ENCODE measurements at regions not wholly inside any gene's neighbourhood (a gene's known extent, or its start where the extent isn't known, plus 50 kb on each side); places are given as distances from the start of the nearest gene placed in this dataset.
"Not testable (repeated sequence)": the region's sequence is repeated elsewhere in the genome, so short reads cannot be mapped to it uniquely, and the experiment has no call there.

DNA sequence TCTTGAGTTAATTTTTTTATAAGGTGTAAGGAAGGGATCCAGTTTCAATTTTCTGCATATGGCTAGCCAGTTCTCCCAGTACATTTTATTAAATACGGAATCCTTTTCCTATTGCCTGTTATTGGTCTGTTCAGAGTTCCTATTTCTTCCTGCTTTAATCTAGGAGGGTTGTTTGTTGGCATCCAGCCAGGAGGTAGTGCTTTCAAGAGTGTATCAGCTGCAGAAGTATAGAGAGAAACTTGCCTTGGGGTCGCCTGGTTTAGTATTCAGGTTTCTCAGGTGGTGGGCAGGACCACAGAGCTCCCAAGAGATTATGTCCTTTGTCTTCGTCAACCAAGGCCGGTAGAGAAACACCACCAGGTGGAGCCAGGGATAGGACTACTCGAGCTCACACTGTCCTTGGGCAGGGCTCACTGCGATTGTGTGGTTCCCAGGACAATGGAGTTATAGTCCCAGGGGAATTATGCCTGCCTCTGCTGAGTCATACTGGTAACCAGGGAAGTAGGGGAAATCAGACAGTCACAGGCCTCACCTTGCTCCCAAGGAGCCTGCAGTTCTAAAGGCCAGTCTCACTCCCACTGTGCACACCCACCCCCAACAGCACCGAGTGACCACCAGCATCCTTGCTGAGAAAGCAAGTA lies 168.1 kb downstream of the VSIG4 start:
- TF ChIP-seq EZH2 (IDR thresholded peaks at IDR 0.05; ENCODE audit: borderline replicate concordance, low read depth, low read length, severe bottlenecking) = no peak
- TF ChIP-seq, protein P1, sequence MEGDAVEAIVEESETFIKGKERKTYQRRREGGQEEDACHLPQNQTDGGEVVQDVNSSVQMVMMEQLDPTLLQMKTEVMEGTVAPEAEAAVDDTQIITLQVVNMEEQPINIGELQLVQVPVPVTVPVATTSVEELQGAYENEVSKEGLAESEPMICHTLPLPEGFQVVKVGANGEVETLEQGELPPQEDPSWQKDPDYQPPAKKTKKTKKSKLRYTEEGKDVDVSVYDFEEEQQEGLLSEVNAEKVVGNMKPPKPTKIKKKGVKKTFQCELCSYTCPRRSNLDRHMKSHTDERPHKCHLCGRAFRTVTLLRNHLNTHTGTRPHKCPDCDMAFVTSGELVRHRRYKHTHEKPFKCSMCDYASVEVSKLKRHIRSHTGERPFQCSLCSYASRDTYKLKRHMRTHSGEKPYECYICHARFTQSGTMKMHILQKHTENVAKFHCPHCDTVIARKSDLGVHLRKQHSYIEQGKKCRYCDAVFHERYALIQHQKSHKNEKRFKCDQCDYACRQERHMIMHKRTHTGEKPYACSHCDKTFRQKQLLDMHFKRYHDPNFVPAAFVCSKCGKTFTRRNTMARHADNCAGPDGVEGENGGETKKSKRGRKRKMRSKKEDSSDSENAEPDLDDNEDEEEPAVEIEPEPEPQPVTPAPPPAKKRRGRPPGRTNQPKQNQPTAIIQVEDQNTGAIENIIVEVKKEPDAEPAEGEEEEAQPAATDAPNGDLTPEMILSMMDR (IDR thresholded peaks at IDR 0.05; ENCODE audit: borderline replicate concordance, extremely low read depth, low read length, poor library complexity, severe bottlenecking) = peak; percentile 47
- H3K27me3 ChIP-seq (ENCODE audit: insufficient read depth, low read length, poor library complexity) = no peaks in the 10 kb centered on the region
- peak overlapping the region; percentile 41; the same call in 1 of the 2 replicates for H3K27ac ChIP-seq (ENCODE audit: low read length)
- H3K9me3 ChIP-seq (ENCODE audit: insufficient read depth, low read length, severe bottlenecking) = peaks cover 2% of the 10 kb centered on the region
- H3K4me3 ChIP-seq (ENCODE audit: low read depth in 1 of 2, low read length in 2 of 2) = no peak overlapping the region
- peak; percentile 88 for ATAC-seq (ENCODE audit: insufficient read depth, low read depth)
- no peaks in the 10 kb centered on the region for H3K79me2 ChIP-seq (ENCODE audit: insufficient read depth, low read length)
- no peaks in the 10 kb centered on the region for H3K36me3 ChIP-seq (ENCODE audit: insufficient read depth, low read length)
- peak; percentile 58 for DNase-seq
- no peak overlapping the region; the same call in 1 of the 2 replicates for H2AFZ ChIP-seq (ENCODE audit: low read depth, low read length)
- H3K9ac ChIP-seq (ENCODE audit: low read depth, low read length) = no peak overlapping the region
- H4K20me1 ChIP-seq (ENCODE audit: insufficient read depth, low read length) = no peaks in the 10 kb centered on the region
- H3K4me2 ChIP-seq (ENCODE audit: insufficient read depth, low read length) = no peak overlapping the region
- H3K4me1 ChIP-seq (ENCODE audit: insufficient read depth, low read length) = peaks cover 16% of the 10 kb centered on the region

DNA sequence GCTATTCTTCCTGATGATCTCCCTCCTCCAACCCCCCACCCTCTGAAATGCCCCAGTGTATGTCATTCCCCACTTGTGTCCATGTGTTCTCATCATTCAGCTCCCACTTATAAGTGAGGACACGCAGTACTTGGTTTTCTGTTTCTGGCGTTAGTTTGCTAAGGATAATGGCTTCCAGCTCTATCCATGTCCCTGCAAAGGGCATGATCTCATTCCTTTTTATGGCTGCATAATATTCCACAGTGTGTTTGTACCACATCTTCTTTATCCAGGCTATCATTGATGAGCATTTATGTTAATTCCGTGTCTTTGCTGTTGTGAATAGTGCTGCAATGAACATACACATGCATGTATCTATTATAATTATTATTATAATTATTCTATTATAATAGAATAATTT lies 169.3 kb downstream of the VSIG4 start:
- not testable (repeated sequence) for H3K27me3 ChIP-seq (ENCODE audit: insufficient read depth, low read length, poor library complexity); DNase-seq; H3K9me3 ChIP-seq (ENCODE audit: insufficient read depth, low read length, severe bottlenecking); H3K9ac ChIP-seq (ENCODE audit: low read depth, low read length); H2AFZ ChIP-seq (ENCODE audit: low read depth, low read length); H3K4me3 ChIP-seq (ENCODE audit: low read depth in 1 of 2, low read length in 2 of 2); ATAC-seq (ENCODE audit: insufficient read depth, low read depth); H3K27ac ChIP-seq (ENCODE audit: low read length); H3K4me2 ChIP-seq (ENCODE audit: insufficient read depth, low read length); H3K36me3 ChIP-seq (ENCODE audit: insufficient read depth, low read length); H3K79me2 ChIP-seq (ENCODE audit: insufficient read depth, low read length); H4K20me1 ChIP-seq (ENCODE audit: insufficient read depth, low read length)
- peaks cover 26% of the 10 kb centered on the region for H3K4me1 ChIP-seq (ENCODE audit: insufficient read depth, low read length)

DNA sequence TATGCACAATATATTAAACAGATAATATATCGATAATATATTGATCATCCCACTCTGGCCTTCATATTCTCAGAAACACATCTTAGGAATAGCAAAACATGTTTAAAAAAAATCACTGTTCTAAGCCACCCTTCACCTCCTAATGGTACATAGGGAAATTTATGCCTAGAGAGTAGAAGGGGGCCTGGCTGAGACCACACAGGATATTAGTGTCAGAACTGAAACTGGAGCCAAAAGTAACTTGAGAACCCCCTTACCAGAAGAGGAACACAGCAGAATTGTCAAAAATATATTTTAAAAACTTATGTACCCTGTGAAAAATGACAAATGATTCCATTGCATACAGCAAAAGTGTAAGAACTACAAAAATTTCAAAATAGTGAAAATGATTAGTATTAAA lies 173.1 kb downstream of the VSIG4 start:
- Histone ChIP-seq H3K79me2 (ENCODE audit: insufficient read depth, low read length) (no peaks in the 10 kb centered on the region), H3K36me3 (ENCODE audit: insufficient read depth, low read length) (no peaks in the 10 kb centered on the region), H3K9me3 (ENCODE audit: insufficient read depth, low read length, severe bottlenecking) (no peaks in the 10 kb centered on the region), H3K4me2 (ENCODE audit: insufficient read depth, low read length) (no peak overlapping the region), H2AFZ (ENCODE audit: low read depth, low read length) (no peak overlapping the region), H3K27me3 (ENCODE audit: insufficient read depth, low read length, poor library complexity) (no peaks in the 10 kb centered on the region), H3K4me1 (ENCODE audit: insufficient read depth, low read length) (peaks cover 22% of the 10 kb centered on the region), H3K4me3 (ENCODE audit: low read depth in 1 of 2, low read length in 2 of 2) (no peak overlapping the region), H4K20me1 (ENCODE audit: insufficient read depth, low read length) (no peaks in the 10 kb centered on the region), H3K9ac (ENCODE audit: low read depth, low read length) (no peak overlapping the region), H3K27ac (ENCODE audit: low read length) (no peak overlapping the region)
- TF ChIP-seq, protein P1 (IDR thresholded peaks at IDR 0.05; ENCODE audit: borderline replicate concordance, extremely low read depth, low read length, poor library complexity, severe bottlenecking) = no peak
- no peak for TF ChIP-seq EZH2 (IDR thresholded peaks at IDR 0.05; ENCODE audit: borderline replicate concordance, low read depth, low read length, severe bottlenecking)
- ATAC-seq (ENCODE audit: insufficient read depth, low read depth) = peak; percentile 64; the same call in 2 of the 3 replicates
- no peak for DNase-seq

DNA sequence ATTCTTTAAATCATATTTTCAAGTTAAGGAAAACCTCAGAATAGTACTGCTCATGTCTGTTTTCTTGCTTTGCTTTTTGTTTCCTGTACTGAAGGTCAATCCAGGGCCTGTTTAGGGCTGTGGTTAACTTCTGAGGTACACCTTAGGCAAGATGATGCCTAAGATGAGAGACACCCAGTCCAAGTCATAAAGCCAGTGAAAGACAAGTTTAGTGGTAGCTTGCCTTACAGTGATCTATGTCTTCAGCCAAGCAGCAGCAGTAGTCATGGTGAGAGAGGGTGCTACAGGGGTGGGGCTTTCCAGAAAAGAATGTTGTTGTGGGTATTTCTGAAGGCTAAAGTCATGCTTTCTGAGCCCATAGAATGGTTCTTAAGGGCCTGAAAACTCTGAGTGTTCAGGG lies 173.7 kb downstream of the VSIG4 start:
- ATAC-seq (ENCODE audit: insufficient read depth, low read depth) = peak; percentile 75
- peak; percentile 15 for DNase-seq
- Histone ChIP-seq H3K9ac (ENCODE audit: low read depth, low read length) (no peak overlapping the region), H3K27me3 (ENCODE audit: insufficient read depth, low read length, poor library complexity) (no peaks in the 10 kb centered on the region), H2AFZ (ENCODE audit: low read depth, low read length) (no peak overlapping the region), H3K27ac (ENCODE audit: low read length) (0 out of 2 replicates have a peak overlapping the region, but pooled peaks have one; percentile 4), H3K4me2 (ENCODE audit: insufficient read depth, low read length) (no peak overlapping the region), H3K9me3 (ENCODE audit: insufficient read depth, low read length, severe bottlenecking) (no peaks in the 10 kb centered on the region), H4K20me1 (ENCODE audit: insufficient read depth, low read length) (no peaks in the 10 kb centered on the region), H3K79me2 (ENCODE audit: insufficient read depth, low read length) (no peaks in the 10 kb centered on the region), H3K36me3 (ENCODE audit: insufficient read depth, low read length) (no peaks in the 10 kb centered on the region), H3K4me3 (ENCODE audit: low read depth in 1 of 2, low read length in 2 of 2) (no peak overlapping the region), H3K4me1 (ENCODE audit: insufficient read depth, low read length) (peaks cover 25% of the 10 kb centered on the region)
- no peak for TF ChIP-seq EZH2 (IDR thresholded peaks at IDR 0.05; ENCODE audit: borderline replicate concordance, low read depth, low read length, severe bottlenecking)
- TF ChIP-seq, protein P1 (IDR thresholded peaks at IDR 0.05; ENCODE audit: borderline replicate concordance, extremely low read depth, low read length, poor library complexity, severe bottlenecking) = no peak
